ENCODE measurements at regions not wholly inside any gene's neighbourhood (a gene's known extent, or its start where the extent isn't known, plus 50 kb on each side); places are given as distances from the start of the nearest gene placed in this dataset.

GRCh38 chr3:118181274-118181673 is 853.4 kb downstream of the IGSF11 start:
- Histone ChIP-seq H2BK120ac (ENCODE audit: low read depth, low read length) (no peak overlapping the region), H3K36me3 (replicated peaks in 1 of 2; ENCODE audit: control insufficient read depth in 2 of 2, insufficient read depth in 2 of 2, low read length in 2 of 2) (no peaks in the 10 kb centered on the region), H3K27ac (replicated peaks; ENCODE audit: low read length) (no peak overlapping the region), H2AK5ac (ENCODE audit: low read depth, low read length) (no peak overlapping the region), H2BK12ac (ENCODE audit: low read length) (no peak overlapping the region), H3K18ac (ENCODE audit: low read length) (no peak overlapping the region), H3K4me3 (ENCODE audit: low read length in 2 of 2) (no peak overlapping the region), H3K23ac (ENCODE audit: low read depth, low read length, poor library complexity) (no peak overlapping the region), H4K8ac (ENCODE audit: low read depth, low read length) (no peak overlapping the region), H4K91ac (ENCODE audit: low read depth, low read length, poor library complexity) (no peak overlapping the region), H3K27me3 (ENCODE audit: control insufficient read depth in 3 of 3, insufficient read depth in 3 of 3, low read depth in 1 of 3, low read length in 3 of 3) (no peaks in the 10 kb centered on the region), H2AFZ (ENCODE audit: low read length) (no peak overlapping the region), H3K9me3 (replicated peaks in 1 of 2; ENCODE audit: control insufficient read depth in 2 of 2, insufficient read depth in 1 of 2, low read depth in 1 of 2, low read length in 2 of 2) (no peaks in the 10 kb centered on the region), H3K4me1 (ENCODE audit: control insufficient read depth in 2 of 2, insufficient read depth in 1 of 2, low read depth in 1 of 2, low read length in 2 of 2) (no peaks in the 10 kb centered on the region), H3K4ac (ENCODE audit: low read length) (no peak overlapping the region), H2BK5ac (ENCODE audit: low read length) (no peak overlapping the region), H3K9ac (ENCODE audit: low read depth, low read length, poor library complexity) (no peak overlapping the region), H3K14ac (ENCODE audit: low read length) (no peak overlapping the region), H3K79me1 (ENCODE audit: low read depth, low read length) (no peaks in the 10 kb centered on the region), H2BK15ac (ENCODE audit: low read length) (no peak overlapping the region), H3K4me2 (ENCODE audit: insufficient read depth, low read length, poor library complexity, severe bottlenecking) (no peak overlapping the region)
- WGBS, 2 donors (ENCODE audit: extremely low coverage in 2 of 2, insufficient read length in 2 of 2, insufficient replicate concordance in 1 of 2), result no CpG with 5 or more reads among the region's 1 CpG
- no peak for DNase-seq (ENCODE audit: low spot score)

- Histone ChIP-seq H3K9me3 (replicated peaks in 1 of 2; ENCODE audit: control insufficient read depth in 2 of 2, insufficient read depth in 1 of 2, low read depth in 1 of 2, low read length in 2 of 2) (no peaks in the 10 kb centered on the region), H3K79me1 (ENCODE audit: low read depth, low read length) (no peaks in the 10 kb centered on the region), H2AK5ac (ENCODE audit: low read depth, low read length) (no peak overlapping the region), H3K4me2 (ENCODE audit: insufficient read depth, low read length, poor library complexity, severe bottlenecking) (no peak overlapping the region), H3K36me3 (replicated peaks in 1 of 2; ENCODE audit: control insufficient read depth in 2 of 2, insufficient read depth in 2 of 2, low read length in 2 of 2) (no peaks in the 10 kb centered on the region), H3K27ac (replicated peaks; ENCODE audit: low read length) (no peak overlapping the region), H4K91ac (ENCODE audit: low read depth, low read length, poor library complexity) (no peak overlapping the region), H2AFZ (ENCODE audit: low read length) (no peak overlapping the region), H3K9ac (ENCODE audit: low read depth, low read length, poor library complexity) (no peak overlapping the region), H3K4ac (ENCODE audit: low read length) (no peak overlapping the region), H2BK15ac (ENCODE audit: low read length) (no peak overlapping the region), H2BK12ac (ENCODE audit: low read length) (no peak overlapping the region), H4K8ac (ENCODE audit: low read depth, low read length) (no peak overlapping the region), H3K4me1 (ENCODE audit: control insufficient read depth in 2 of 2, insufficient read depth in 1 of 2, low read depth in 1 of 2, low read length in 2 of 2) (no peaks in the 10 kb centered on the region), H2BK5ac (ENCODE audit: low read length) (no peak overlapping the region), H3K14ac (ENCODE audit: low read length) (no peak overlapping the region), H3K4me3 (ENCODE audit: low read length in 2 of 2) (no peak overlapping the region), H3K23ac (ENCODE audit: low read depth, low read length, poor library complexity) (no peak overlapping the region), H3K18ac (ENCODE audit: low read length) (no peak overlapping the region), H2BK120ac (ENCODE audit: low read depth, low read length) (no peak overlapping the region), H3K27me3 (ENCODE audit: control insufficient read depth in 3 of 3, insufficient read depth in 3 of 3, low read depth in 1 of 3, low read length in 3 of 3) (no peaks in the 10 kb centered on the region)
- DNase-seq (ENCODE audit: low spot score), result no peak
- WGBS, 2 donors (ENCODE audit: extremely low coverage in 2 of 2, insufficient read length in 2 of 2, insufficient replicate concordance in 1 of 2), result no CpG with 5 or more reads among the region's 4 CpGs
Measured at GRCh38 chr3:118186051-118186450, 848.6 kb downstream of the IGSF11 start.

GRCh38 chr3:118187221-118187620 is 847.4 kb downstream of the IGSF11 start:
- H3K23ac ChIP-seq (ENCODE audit: low read depth, low read length, poor library complexity), result no peak overlapping the region
- H3K4ac ChIP-seq (ENCODE audit: low read length), result no peak overlapping the region
- H3K4me3 ChIP-seq (ENCODE audit: low read length in 2 of 2), result no peak overlapping the region
- DNase-seq (ENCODE audit: low spot score), result no peak
- H3K27me3 ChIP-seq (ENCODE audit: control insufficient read depth in 3 of 3, insufficient read depth in 3 of 3, low read depth in 1 of 3, low read length in 3 of 3), result no peaks in the 10 kb centered on the region
- H3K27ac ChIP-seq (replicated peaks; ENCODE audit: low read length), result no peak overlapping the region
- no peaks in the 10 kb centered on the region for H3K9me3 ChIP-seq (replicated peaks in 1 of 2; ENCODE audit: control insufficient read depth in 2 of 2, insufficient read depth in 1 of 2, low read depth in 1 of 2, low read length in 2 of 2)
- no peak overlapping the region for H3K14ac ChIP-seq (ENCODE audit: low read length)
- H3K18ac ChIP-seq (ENCODE audit: low read length), result no peak overlapping the region
- H4K8ac ChIP-seq (ENCODE audit: low read depth, low read length), result no peak overlapping the region
- no peak overlapping the region for H2AK5ac ChIP-seq (ENCODE audit: low read depth, low read length)
- no peaks in the 10 kb centered on the region for H3K4me1 ChIP-seq (ENCODE audit: control insufficient read depth in 2 of 2, insufficient read depth in 1 of 2, low read depth in 1 of 2, low read length in 2 of 2)
- no peak overlapping the region for H2BK12ac ChIP-seq (ENCODE audit: low read length)
- H3K79me1 ChIP-seq (ENCODE audit: low read depth, low read length), result no peaks in the 10 kb centered on the region
- no peak overlapping the region for H2AFZ ChIP-seq (ENCODE audit: low read length)
- no peak overlapping the region for H2BK5ac ChIP-seq (ENCODE audit: low read length)
- no peak overlapping the region for H4K91ac ChIP-seq (ENCODE audit: low read depth, low read length, poor library complexity)
- H2BK120ac ChIP-seq (ENCODE audit: low read depth, low read length), result no peak overlapping the region
- H3K36me3 ChIP-seq (replicated peaks in 1 of 2; ENCODE audit: control insufficient read depth in 2 of 2, insufficient read depth in 2 of 2, low read length in 2 of 2), result no peaks in the 10 kb centered on the region
- H3K4me2 ChIP-seq (ENCODE audit: insufficient read depth, low read length, poor library complexity, severe bottlenecking), result no peak overlapping the region
- H3K9ac ChIP-seq (ENCODE audit: low read depth, low read length, poor library complexity), result no peak overlapping the region
- H2BK15ac ChIP-seq (ENCODE audit: low read length), result no peak overlapping the region

GRCh38 chr3:118196183-118196582 is 838.5 kb downstream of the IGSF11 start:
- no peak overlapping the region for H3K4me3 ChIP-seq (ENCODE audit: low read length in 2 of 2)
- H4K8ac ChIP-seq (ENCODE audit: low read depth, low read length), result no peak overlapping the region
- no peak overlapping the region for H2BK5ac ChIP-seq (ENCODE audit: low read length)
- H2AK5ac ChIP-seq (ENCODE audit: low read depth, low read length), result no peak overlapping the region
- no peak overlapping the region for H3K4me2 ChIP-seq (ENCODE audit: insufficient read depth, low read length, poor library complexity, severe bottlenecking)
- DNase-seq (ENCODE audit: low spot score), result no peak
- no peak overlapping the region for H2BK12ac ChIP-seq (ENCODE audit: low read length)
- H3K27ac ChIP-seq (replicated peaks; ENCODE audit: low read length), result no peak overlapping the region
- no peaks in the 10 kb centered on the region for H3K79me1 ChIP-seq (ENCODE audit: low read depth, low read length)
- no peak overlapping the region for H3K23ac ChIP-seq (ENCODE audit: low read depth, low read length, poor library complexity)
- no peaks in the 10 kb centered on the region for H3K27me3 ChIP-seq (ENCODE audit: control insufficient read depth in 3 of 3, insufficient read depth in 3 of 3, low read depth in 1 of 3, low read length in 3 of 3)
- no peak overlapping the region for H2AFZ ChIP-seq (ENCODE audit: low read length)
- H3K4me1 ChIP-seq (ENCODE audit: control insufficient read depth in 2 of 2, insufficient read depth in 1 of 2, low read depth in 1 of 2, low read length in 2 of 2), result no peaks in the 10 kb centered on the region
- H3K9ac ChIP-seq (ENCODE audit: low read depth, low read length, poor library complexity), result no peak overlapping the region
- no CpG with 5 or more reads among the region's 1 CpG for WGBS, 2 donors (ENCODE audit: extremely low coverage in 2 of 2, insufficient read length in 2 of 2, insufficient replicate concordance in 1 of 2)
- H4K91ac ChIP-seq (ENCODE audit: low read depth, low read length, poor library complexity), result no peak overlapping the region
- H3K18ac ChIP-seq (ENCODE audit: low read length), result no peak overlapping the region
- H3K9me3 ChIP-seq (replicated peaks in 1 of 2; ENCODE audit: control insufficient read depth in 2 of 2, insufficient read depth in 1 of 2, low read depth in 1 of 2, low read length in 2 of 2), result no peaks in the 10 kb centered on the region
- no peaks in the 10 kb centered on the region for H3K36me3 ChIP-seq (replicated peaks in 1 of 2; ENCODE audit: control insufficient read depth in 2 of 2, insufficient read depth in 2 of 2, low read length in 2 of 2)
- no peak overlapping the region for H3K4ac ChIP-seq (ENCODE audit: low read length)
- no peak overlapping the region for H3K14ac ChIP-seq (ENCODE audit: low read length)
- no peak overlapping the region for H2BK120ac ChIP-seq (ENCODE audit: low read depth, low read length)
- no peak overlapping the region for H2BK15ac ChIP-seq (ENCODE audit: low read length)

Measured in neuronal stem cell (in vitro differentiated cells).